ENCODE measurements at regions not wholly inside any gene's neighbourhood (a gene's known extent, or its start where the extent isn't known, plus 50 kb on each side); places are given as distances from the start of the nearest gene placed in this dataset.

GRCh38 chr9:108439947-108440346 lies 415.8 kb downstream of the ACTL7B start:
- TF ChIP-seq ZNF274 (IDR thresholded peaks at IDR 0.05; ENCODE audit: low read depth, low read length) (no peak), SUZ12 (IDR thresholded peaks at IDR 0.05; ENCODE audit: extremely low read depth, insufficient read depth, insufficient read length) (no peak)

Measured in NT2/D1 (cell line).